ENCODE measurements at regions not wholly inside any gene's neighbourhood (a gene's known extent, or its start where the extent isn't known, plus 50 kb on each side); places are given as distances from the start of the nearest gene placed in this dataset.
"Not testable (repeated sequence)": the region's sequence is repeated elsewhere in the genome, so short reads cannot be mapped to it uniquely, and the experiment has no call there.

DNA sequence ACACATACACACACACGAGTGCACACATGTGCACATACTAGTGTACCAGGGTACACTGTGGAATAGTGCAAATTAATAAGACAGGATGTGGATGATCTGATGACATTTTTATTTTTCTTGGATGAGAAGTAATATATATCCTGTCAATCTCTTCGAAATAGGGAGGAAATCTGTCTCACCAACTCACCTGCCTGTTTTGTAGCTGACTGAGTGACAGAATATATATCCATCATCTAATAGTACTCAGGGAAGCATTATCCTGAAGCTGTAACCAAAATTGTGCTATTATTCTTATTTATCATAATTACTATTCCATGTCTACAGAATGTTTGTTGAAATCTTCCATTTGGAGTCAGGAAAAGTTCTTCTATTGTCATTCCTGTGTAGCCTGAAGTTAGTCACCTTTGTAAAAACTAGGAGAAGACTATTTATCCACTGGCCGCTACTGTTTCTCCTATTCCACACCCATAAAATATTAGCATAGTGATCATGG, 888.0 kb downstream of the TRAM1L1 start:
- H3K27me3 ChIP-seq (ENCODE audit: control insufficient read depth, insufficient read depth, low read length) = no peaks in the 10 kb centered on the region
- no peak for DNase-seq (ENCODE audit: low read depth, low spot score)
- TF ChIP-seq, protein P1, sequence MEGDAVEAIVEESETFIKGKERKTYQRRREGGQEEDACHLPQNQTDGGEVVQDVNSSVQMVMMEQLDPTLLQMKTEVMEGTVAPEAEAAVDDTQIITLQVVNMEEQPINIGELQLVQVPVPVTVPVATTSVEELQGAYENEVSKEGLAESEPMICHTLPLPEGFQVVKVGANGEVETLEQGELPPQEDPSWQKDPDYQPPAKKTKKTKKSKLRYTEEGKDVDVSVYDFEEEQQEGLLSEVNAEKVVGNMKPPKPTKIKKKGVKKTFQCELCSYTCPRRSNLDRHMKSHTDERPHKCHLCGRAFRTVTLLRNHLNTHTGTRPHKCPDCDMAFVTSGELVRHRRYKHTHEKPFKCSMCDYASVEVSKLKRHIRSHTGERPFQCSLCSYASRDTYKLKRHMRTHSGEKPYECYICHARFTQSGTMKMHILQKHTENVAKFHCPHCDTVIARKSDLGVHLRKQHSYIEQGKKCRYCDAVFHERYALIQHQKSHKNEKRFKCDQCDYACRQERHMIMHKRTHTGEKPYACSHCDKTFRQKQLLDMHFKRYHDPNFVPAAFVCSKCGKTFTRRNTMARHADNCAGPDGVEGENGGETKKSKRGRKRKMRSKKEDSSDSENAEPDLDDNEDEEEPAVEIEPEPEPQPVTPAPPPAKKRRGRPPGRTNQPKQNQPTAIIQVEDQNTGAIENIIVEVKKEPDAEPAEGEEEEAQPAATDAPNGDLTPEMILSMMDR (IDR thresholded peaks at IDR 0.05; ENCODE audit: low read depth, low read length) = no peak
- H3K27ac ChIP-seq (ENCODE audit: low read depth, low read length) = no peak overlapping the region
- ChIA-PET POLR2A (no interaction called here), CTCF (no interaction called here)
- H3K9me3 ChIP-seq (ENCODE audit: control insufficient read depth, insufficient read depth, low read length) = peaks cover 4% of the 10 kb centered on the region; the same call in 1 of the 2 replicates
- no peak overlapping the region for H3K4me3 ChIP-seq (ENCODE audit: low read depth, low read length)

DNA sequence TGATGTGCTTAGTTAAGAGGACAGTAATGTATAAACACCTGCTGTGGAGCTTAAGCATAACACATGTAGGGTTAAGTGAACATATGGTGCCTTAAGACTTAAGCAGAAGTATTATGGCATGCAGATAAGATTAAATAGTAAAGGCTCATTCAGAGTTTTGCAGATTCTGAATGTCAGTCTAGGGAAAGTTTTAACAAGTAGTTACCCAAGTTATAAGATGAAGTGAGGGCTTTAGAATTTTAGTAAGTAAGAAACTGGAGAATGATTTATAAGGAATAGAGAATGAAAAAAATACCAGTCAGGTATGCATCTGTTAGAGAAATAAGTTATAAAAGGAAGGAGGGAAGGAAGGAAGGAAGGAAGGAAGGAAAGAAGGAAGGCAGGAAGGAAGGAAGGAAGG, 902.1 kb downstream of the TRAM1L1 start:
- ChIA-PET CTCF (no interaction called here), POLR2A (no interaction called here)
- no peak for DNase-seq (ENCODE audit: low read depth, low spot score)
- H3K27me3 ChIP-seq (ENCODE audit: control insufficient read depth, insufficient read depth, low read length) = no peaks in the 10 kb centered on the region
- TF ChIP-seq, protein P1 (IDR thresholded peaks at IDR 0.05; ENCODE audit: low read depth, low read length) = no peak
- no peak overlapping the region for H3K27ac ChIP-seq (ENCODE audit: low read depth, low read length)
- no peak overlapping the region for H3K4me3 ChIP-seq (ENCODE audit: low read depth, low read length)
- peaks cover 9% of the 10 kb centered on the region; the same call in 1 of the 2 replicates for H3K9me3 ChIP-seq (ENCODE audit: control insufficient read depth, insufficient read depth, low read length)

DNA sequence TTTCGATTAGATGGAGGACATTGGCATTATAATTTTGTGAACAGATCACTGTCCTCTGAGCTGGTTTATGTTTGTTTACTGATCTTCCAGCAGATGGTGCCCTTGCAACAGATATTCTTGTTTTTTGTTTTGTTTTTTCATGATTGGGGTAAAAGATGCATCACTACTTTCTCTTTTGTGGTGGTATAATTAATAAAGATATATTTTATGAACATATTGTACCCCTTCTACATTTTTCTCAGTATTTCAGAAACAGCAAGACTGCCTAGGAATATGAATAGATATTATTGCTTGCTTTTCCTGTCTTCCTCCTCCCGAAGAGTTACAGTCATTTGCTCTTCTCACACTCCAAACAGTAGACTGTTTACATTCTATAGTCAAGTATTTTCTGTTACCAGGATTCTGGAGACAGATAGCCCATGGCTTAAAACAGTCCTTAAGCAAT, 905.2 kb downstream of the TRAM1L1 start:
- ChIA-PET CTCF (no interaction called here), POLR2A (no interaction called here)
- Histone ChIP-seq H3K27me3 (ENCODE audit: control insufficient read depth, insufficient read depth, low read length) (no peaks in the 10 kb centered on the region), H3K4me3 (ENCODE audit: low read depth, low read length) (no peak overlapping the region), H3K9me3 (ENCODE audit: control insufficient read depth, insufficient read depth, low read length) (peaks cover 6% of the 10 kb centered on the region; the same call in 1 of the 2 replicates), H3K27ac (ENCODE audit: low read depth, low read length) (no peak overlapping the region)
- no peak for DNase-seq (ENCODE audit: low read depth, low spot score)
- TF ChIP-seq, protein P1 (IDR thresholded peaks at IDR 0.05; ENCODE audit: low read depth, low read length) = no peak

DNA sequence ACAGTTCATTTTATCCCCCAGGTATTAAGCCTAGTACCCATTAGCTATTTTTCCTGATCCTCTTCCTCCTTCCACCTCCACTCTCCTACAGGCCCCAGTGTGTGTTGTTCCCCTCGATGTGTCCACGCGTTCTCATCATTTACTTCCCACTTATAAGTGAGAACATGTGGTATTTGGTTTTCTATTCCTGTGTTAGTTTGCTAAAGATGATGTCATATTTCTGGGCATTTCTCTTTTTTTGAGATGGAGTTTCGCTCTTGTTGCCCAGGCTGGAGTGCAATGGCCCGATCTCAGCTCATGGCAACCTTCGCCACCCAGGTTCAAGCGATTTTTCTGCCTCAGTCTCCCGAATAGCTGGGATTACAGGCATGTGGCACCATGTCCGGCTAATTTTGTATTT, 934.0 kb downstream of the TRAM1L1 start:
- H3K4me3 ChIP-seq (ENCODE audit: low read depth, low read length); POLR2A ChIA-PET; DNase-seq (ENCODE audit: low read depth, low spot score); H3K27ac ChIP-seq (ENCODE audit: low read depth, low read length); CTCF ChIA-PET; H3K9me3 ChIP-seq (ENCODE audit: control insufficient read depth, insufficient read depth, low read length); H3K27me3 ChIP-seq (ENCODE audit: control insufficient read depth, insufficient read depth, low read length): not testable (repeated sequence)

DNA sequence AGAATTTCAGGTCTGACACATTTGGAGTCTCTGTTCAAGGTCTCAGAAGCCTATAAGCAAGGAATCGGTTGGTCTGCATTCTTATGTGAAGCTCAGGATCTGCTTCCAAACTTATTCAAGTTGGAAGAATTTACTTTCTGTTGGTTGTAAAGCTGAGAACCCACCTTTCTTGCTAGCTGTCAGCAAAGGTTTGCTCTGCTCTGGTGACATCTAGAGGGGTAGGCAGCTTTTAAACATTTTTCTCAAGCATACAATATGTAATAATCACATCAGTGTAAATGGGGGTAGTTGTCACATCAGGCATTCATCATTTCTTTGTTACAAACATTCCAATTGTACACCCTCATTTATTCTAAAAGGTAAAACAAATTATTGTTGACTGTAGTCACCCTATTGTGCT, 935.2 kb downstream of the TRAM1L1 start:
- no peak overlapping the region for H3K4me3 ChIP-seq (ENCODE audit: low read depth, low read length)
- no peak overlapping the region for H3K27ac ChIP-seq (ENCODE audit: low read depth, low read length)
- ChIA-PET CTCF (no interaction called here), POLR2A (no interaction called here)
- no peaks in the 10 kb centered on the region for H3K27me3 ChIP-seq (ENCODE audit: control insufficient read depth, insufficient read depth, low read length)
- DNase-seq (ENCODE audit: low read depth, low spot score) = no peak
- peaks cover 5% of the 10 kb centered on the region for H3K9me3 ChIP-seq (ENCODE audit: control insufficient read depth, insufficient read depth, low read length)
- TF ChIP-seq, protein P1 (IDR thresholded peaks at IDR 0.05; ENCODE audit: low read depth, low read length) = no peak

DNA sequence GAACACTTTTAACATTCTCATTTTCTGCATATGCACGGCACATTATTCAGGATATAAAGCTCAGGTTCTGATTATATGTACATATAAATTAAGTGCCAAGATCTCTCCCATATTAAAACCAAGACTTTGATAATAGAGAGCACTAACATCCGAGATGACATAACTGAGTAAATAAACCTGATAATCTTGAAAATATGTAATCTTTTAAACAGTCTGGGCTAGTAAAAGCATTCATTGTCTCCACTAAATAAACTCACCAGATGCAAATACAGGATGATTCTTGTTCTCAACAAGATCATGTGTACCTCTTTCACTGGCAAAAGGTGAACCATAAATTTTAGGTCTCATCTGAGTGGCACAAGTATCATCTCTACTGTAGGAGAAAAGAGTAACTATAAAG, 942.2 kb downstream of the TRAM1L1 start:
- ChIA-PET CTCF (no interaction called here), POLR2A (no interaction called here)
- TF ChIP-seq, protein P1 (IDR thresholded peaks at IDR 0.05; ENCODE audit: low read depth, low read length) = no peak
- no peak overlapping the region for H3K27ac ChIP-seq (ENCODE audit: low read depth, low read length)
- no peak for DNase-seq (ENCODE audit: low read depth, low spot score)
- no peaks in the 10 kb centered on the region for H3K27me3 ChIP-seq (ENCODE audit: control insufficient read depth, insufficient read depth, low read length)
- no peaks in the 10 kb centered on the region for H3K9me3 ChIP-seq (ENCODE audit: control insufficient read depth, insufficient read depth, low read length)
- no peak overlapping the region for H3K4me3 ChIP-seq (ENCODE audit: low read depth, low read length)

Data from AG04450 (cell line).